Kidney (tissue), 13 donors: ENCODE measurements at regions not wholly inside any gene's neighbourhood (a gene's known extent, or its start where the extent isn't known, plus 50 kb on each side); places are given as distances from the start of the nearest gene placed in this dataset.

Experiments used
- DNase-seq, 5 donors: peaks; one replicate each; pipeline ENCODE4 v3.0.0-alpha.2; 2013 to 2020
- FAIRE-seq: peaks from 2 replicates; lab custom pipeline; 2012; peaks lifted over from hg19 to GRCh38; lab: Jason Lieb, UNC
- H3K27ac ChIP-seq, 2 donors: one replicate each; pipeline ENCODE4 v1.7.0; 2013; ENCODE audit warnings: low read depth in 2 of 2, low read length in 2 of 2, inconsistent platforms in 1 of 2
- H3K27me3 ChIP-seq: one replicate; pipeline ENCODE4 v1.7.1; 2013; ENCODE audit warnings: low read length, inconsistent platforms; ENCODE audit not compliant: control insufficient read depth, insufficient read depth
- H3K36me3 ChIP-seq, 3 donors: one replicate each; pipeline versions ENCODE4 v1.7.0 to v1.7.1; 2013; ENCODE audit warnings: low read length in 3 of 3, control low read depth in 1 of 3, inconsistent platforms in 1 of 3; ENCODE audit not compliant: insufficient read depth in 3 of 3, control insufficient read depth in 2 of 3
- H3K4me1 ChIP-seq, 3 donors: one replicate each; pipeline versions ENCODE4 v1.7.0 to v1.7.1; 2013; ENCODE audit warnings: low read length in 3 of 3, inconsistent platforms in 1 of 3, low read depth in 1 of 3; ENCODE audit not compliant: control insufficient read depth in 2 of 3, insufficient read depth in 2 of 3
- H3K4me3 ChIP-seq, 3 donors: one replicate each; pipeline versions ENCODE4 v1.7.0 to v1.8.1; 2013; ENCODE audit warnings: low read length in 3 of 3, control low read depth in 1 of 3, inconsistent platforms in 1 of 3
- H3K9ac ChIP-seq, 3 donors: one replicate each; pipeline versions ENCODE4 v1.7.0 to v1.7.1; 2013; ENCODE audit warnings: low read length in 3 of 3, control low read depth in 1 of 3, inconsistent platforms in 1 of 3
- H3K9me3 ChIP-seq, 3 donors: one replicate each; pipeline versions ENCODE4 v1.7.0 to v1.7.1; 2013; ENCODE audit warnings: low read length in 3 of 3, control low read depth in 1 of 3, inconsistent platforms in 1 of 3; ENCODE audit not compliant: control insufficient read depth in 2 of 3, insufficient read depth in 1 of 3
- CTCF ChIP-seq: IDR thresholded peaks from 3 replicates; pipeline ENCODE4 v1.5.1; 2012; ENCODE audit warnings: mild to moderate bottlenecking, moderate library complexity, borderline replicate concordance; ENCODE audit not compliant: insufficient read depth; ENCODE audit errors: extremely low read depth
- intact Hi-C: fragments of 100-400 bp; cut with DNase I; formaldehyde crosslinking; loops from one replicate; pipeline ENCODE4 v1.11.1; 2022
- donor health status: control.
- donor health status: control.
- donor health status: control.
- donor health status: control.
- donor health status: control.
- donor health status: DM: yes; HTN: yes; CAD: no.
- donor health status: Normal renal cell carcinoma (clear cell type).

DNA sequence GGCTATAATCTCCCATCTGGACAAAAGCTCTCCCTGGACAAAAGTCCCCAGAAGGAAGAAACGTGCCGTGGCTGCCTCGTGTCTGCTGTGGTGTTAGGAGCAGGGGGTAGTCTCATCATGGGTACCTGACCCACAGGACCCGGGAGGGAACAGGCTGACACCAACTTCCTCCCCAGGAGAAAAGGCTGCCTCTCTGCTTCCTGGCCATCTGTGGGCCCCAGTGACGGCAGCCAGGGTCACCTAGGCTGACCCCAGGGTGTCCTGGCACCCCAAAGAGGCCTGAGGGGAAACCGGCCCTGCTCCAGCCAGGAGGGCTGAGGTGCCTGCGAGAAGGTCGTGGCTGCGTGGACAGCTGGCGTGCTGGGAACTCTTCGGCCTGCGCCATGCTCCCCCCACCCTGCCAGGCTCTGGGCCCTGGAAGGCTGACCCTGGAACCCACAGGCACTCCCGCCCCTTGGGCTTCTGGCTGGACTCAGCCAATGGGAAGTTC is 133.9 kb downstream of the RFLNA start:
- no peaks in the 10 kb centered on the region for H3K27me3 ChIP-seq
- H3K4me1 ChIP-seq, result peaks cover 0 to 18% (median 13%) of the 10 kb centered on the region in 3 donors
- FAIRE-seq (no peak), DNase-seq (no peak)
- no peak for TF ChIP-seq CTCF
- no peak overlapping the region for H3K4me3 ChIP-seq
- H3K27ac ChIP-seq, result peak overlapping the region; percentile 59 to 81
- H3K9ac ChIP-seq, result peak overlapping the region in 1 of 3 donors; percentile 22
- peaks cover 0 to 2% (median 0%) of the 10 kb centered on the region in 3 donors for H3K9me3 ChIP-seq
- intact Hi-C loops, result no loop called here
- peaks cover 2 to 30% (median 3%) of the 10 kb centered on the region in 3 donors for H3K36me3 ChIP-seq

- Histone ChIP-seq H3K9me3 (peaks cover 0 to 2% (median 0%) of the 10 kb centered on the region in 3 donors), H3K4me3 (no peak overlapping the region), H3K27ac (peak overlapping the region; percentile 70 to 81), H3K9ac (peak overlapping the region in 1 of 3 donors; percentile 22), H3K27me3 (no peaks in the 10 kb centered on the region), H3K36me3 (peaks cover 2 to 30% (median 3%) of the 10 kb centered on the region in 3 donors), H3K4me1 (peaks cover 0 to 20% (median 17%) of the 10 kb centered on the region in 3 donors)
- intact Hi-C loops, result no loop called here
- TF ChIP-seq CTCF, result no peak
- FAIRE-seq, result no peak
- peak in 1 of 5 donors; percentile 39 for DNase-seq
Observed at GRCh38 chr12:124428136-124428791, 133.4 kb downstream of the RFLNA start.

DNA sequence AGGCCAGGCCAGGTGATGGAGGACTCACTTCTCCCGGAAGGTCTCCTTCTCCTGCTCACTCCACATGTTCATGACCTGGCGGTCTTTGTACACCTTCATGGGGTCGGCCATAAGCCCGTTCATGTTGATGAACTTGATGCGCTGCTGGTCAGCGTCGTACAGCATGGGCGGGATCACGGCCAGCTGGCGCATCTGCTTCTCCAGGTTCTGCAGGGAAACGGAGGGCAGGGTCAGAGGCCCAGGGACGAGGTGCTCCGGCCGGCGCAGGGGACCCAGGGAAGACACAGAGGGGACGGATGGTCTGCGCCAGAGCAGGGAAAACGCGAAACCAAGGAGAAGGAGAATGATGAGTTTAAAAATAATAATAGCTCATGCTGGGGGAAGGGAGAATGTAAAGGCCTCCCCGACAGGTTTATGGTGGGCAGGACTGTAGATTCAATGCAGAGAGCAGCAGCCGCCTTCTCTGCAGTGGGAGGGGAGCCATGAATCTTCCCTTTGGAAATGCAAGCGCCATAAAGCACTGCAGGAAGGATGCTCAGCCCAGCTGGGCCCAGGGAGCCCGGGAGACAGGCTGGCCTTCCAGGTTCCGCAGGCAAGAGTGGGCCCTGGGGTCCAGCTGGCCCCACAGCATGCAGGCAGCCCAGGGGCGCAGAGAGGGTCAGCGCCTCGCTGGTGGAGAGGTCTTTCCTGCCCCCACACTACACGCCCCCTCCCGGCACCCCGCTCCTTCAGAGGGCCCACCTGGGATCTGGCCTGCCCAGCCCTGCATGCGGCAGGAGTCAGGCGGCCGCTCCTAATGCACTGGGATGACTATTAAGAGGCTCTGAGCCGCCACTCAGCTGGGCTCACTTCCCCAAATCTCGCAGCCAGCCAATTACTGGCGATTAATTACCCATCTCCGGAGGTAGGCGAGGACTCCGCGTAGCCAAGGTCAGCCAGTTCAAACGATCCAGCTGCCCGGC is 132.0 kb downstream of the RFLNA start:
- DNase-seq, result peak in 3 of 5 donors; percentile 71 to 82 (median 72)
- Histone ChIP-seq H3K9me3 (peaks cover 0 to 2% (median 0%) of the 10 kb centered on the region in 3 donors), H3K4me3 (no peak overlapping the region), H3K4me1 (peaks cover 0 to 23% (median 17%) of the 10 kb centered on the region in 3 donors), H3K9ac (no peak overlapping the region), H3K27ac (peak overlapping the region; percentile 70 to 81), H3K27me3 (no peaks in the 10 kb centered on the region), H3K36me3 (peaks cover 2 to 30% (median 3%) of the 10 kb centered on the region in 3 donors)
- TF ChIP-seq CTCF, result no peak
- intact Hi-C loops, result no loop called here
- FAIRE-seq, result no peak
